WERI-Rb-1 (cell line): ENCODE measurements at regions not wholly inside any gene's neighbourhood (a gene's known extent, or its start where the extent isn't known, plus 50 kb on each side); places are given as distances from the start of the nearest gene placed in this dataset.

Source experiments
- DNase-seq: peaks from one replicate; pipeline ENCODE4 v3.0.0-alpha.2; 2020
- H3K27ac ChIP-seq: fragments of 250-450 bp; sonication (Bioruptor Pico); 2 replicates; pipeline ENCODE4 v1.5.1; 2020; ENCODE audit warnings: mild to moderate bottlenecking, moderate library complexity
- H3K27me3 ChIP-seq: fragments of 250-450 bp; sonication (Bioruptor Pico); 2 replicates; pipeline ENCODE4 v1.5.1; 2021; ENCODE audit warnings: mild to moderate bottlenecking, low read depth, moderate library complexity; ENCODE audit not compliant: insufficient read depth, severe bottlenecking
- H3K36me3 ChIP-seq: fragments of 250-450 bp; sonication (Bioruptor Pico); 2 replicates; pipeline ENCODE4 v1.5.1; 2020; ENCODE audit warnings: mild to moderate bottlenecking, moderate library complexity
- H3K4me3 ChIP-seq: 2 replicates; pipeline ENCODE4 v1.5.1; 2011; ENCODE audit warnings: low read depth, mild to moderate bottlenecking, control low read depth, low read length
- H3K9me3 ChIP-seq: fragments of 250-450 bp; sonication (Bioruptor Pico); 2 replicates; pipeline ENCODE4 v1.5.1; 2021; ENCODE audit warnings: mild to moderate bottlenecking, moderate library complexity; ENCODE audit not compliant: severe bottlenecking
- CTCF ChIP-seq: IDR thresholded peaks from 2 replicates; pipeline ENCODE4 v1.5.1; 2011; ENCODE audit warnings: low read depth, mild to moderate bottlenecking, control low read depth, inconsistent platforms, low read length

GRCh38 chr10:105538874-105539273 is 897.8 kb downstream of the SORCS3 start:
- Histone ChIP-seq H3K27me3 (no peaks in the 10 kb centered on the region), H3K36me3 (no peaks in the 10 kb centered on the region), H3K4me3 (no peak overlapping the region), H3K27ac (no peak overlapping the region), H3K9me3 (no peaks in the 10 kb centered on the region)
- no peak for TF ChIP-seq CTCF
- no peak for DNase-seq

- H3K36me3 ChIP-seq, result no peaks in the 10 kb centered on the region
- H3K9me3 ChIP-seq, result peaks cover 4% of the 10 kb centered on the region
- H3K27ac ChIP-seq, result no peak overlapping the region
Measured at GRCh38 chr10:105535478-105535877, 894.4 kb downstream of the SORCS3 start.

GRCh38 chr10:105534086-105534485 is 893.0 kb downstream of the SORCS3 start:
- no peak for TF ChIP-seq CTCF
- no peak for DNase-seq
- Histone ChIP-seq H3K36me3 (no peaks in the 10 kb centered on the region), H3K9me3 (peaks cover 4% of the 10 kb centered on the region), H3K27ac (no peak overlapping the region), H3K4me3 (no peak overlapping the region), H3K27me3 (no peaks in the 10 kb centered on the region)

More at GRCh38 chr10:105535478-105535877, 894.4 kb downstream of the SORCS3 start:
- no peak overlapping the region for H3K4me3 ChIP-seq
- DNase-seq, result no peak
- no peaks in the 10 kb centered on the region for H3K27me3 ChIP-seq
- TF ChIP-seq CTCF, result no peak

- Histone ChIP-seq H3K27ac (no peak overlapping the region), H3K36me3 (no peaks in the 10 kb centered on the region), H3K9me3 (no peaks in the 10 kb centered on the region), H3K27me3 (no peaks in the 10 kb centered on the region), H3K4me3 (no peak overlapping the region)
- DNase-seq, result no peak
- no peak for TF ChIP-seq CTCF
Measured at GRCh38 chr10:105516511-105516910, 875.4 kb downstream of the SORCS3 start.

GRCh38 chr10:105514106-105514505 is 873.0 kb downstream of the SORCS3 start:
- H3K9me3 ChIP-seq, result no peaks in the 10 kb centered on the region
- H3K27ac ChIP-seq, result no peak overlapping the region
- H3K27me3 ChIP-seq, result no peaks in the 10 kb centered on the region
- H3K36me3 ChIP-seq, result no peaks in the 10 kb centered on the region
- no peak for DNase-seq
- H3K4me3 ChIP-seq, result no peak overlapping the region
- TF ChIP-seq CTCF, result no peak

- DNase-seq, result no peak
- Histone ChIP-seq H3K36me3 (no peaks in the 10 kb centered on the region), H3K9me3 (no peaks in the 10 kb centered on the region), H3K27ac (no peak overlapping the region), H3K27me3 (no peaks in the 10 kb centered on the region), H3K4me3 (no peak overlapping the region)
- TF ChIP-seq CTCF, result no peak
Measured at GRCh38 chr10:105509517-105509916, 868.4 kb downstream of the SORCS3 start.
